GM21381 (cell line): ENCODE measurements at regions not wholly inside any gene's neighbourhood (a gene's known extent, or its start where the extent isn't known, plus 50 kb on each side); places are given as distances from the start of the nearest gene placed in this dataset.

Source experiments
- ATAC-seq: cut with Tn5 transposase; IDR thresholded peaks from one replicate; pipeline ENCODE4 v1.9.1; 2021; ENCODE audit warnings: mild to moderate bottlenecking, moderate library complexity; ENCODE audit not compliant: unreplicated experiment

DNA sequence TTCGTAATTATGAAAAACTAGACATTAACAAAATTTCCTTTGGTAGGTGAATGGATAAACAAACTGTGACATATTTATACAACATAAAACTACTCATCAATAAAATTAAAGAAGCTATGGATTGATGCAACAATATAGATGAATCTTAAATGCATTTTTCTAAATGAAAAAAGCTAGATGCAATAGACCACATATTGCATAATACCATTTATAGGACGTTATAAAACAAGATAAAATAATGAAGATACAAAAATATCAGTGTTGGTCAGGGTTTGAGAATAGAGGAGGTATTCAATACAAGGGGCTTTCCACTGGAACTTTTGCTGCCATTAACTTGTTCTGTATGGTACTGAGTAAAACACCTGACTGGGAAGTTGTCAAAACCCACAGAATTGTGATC is 314.4 kb downstream of the GRB14 start:
- ATAC-seq = no peak

DNA sequence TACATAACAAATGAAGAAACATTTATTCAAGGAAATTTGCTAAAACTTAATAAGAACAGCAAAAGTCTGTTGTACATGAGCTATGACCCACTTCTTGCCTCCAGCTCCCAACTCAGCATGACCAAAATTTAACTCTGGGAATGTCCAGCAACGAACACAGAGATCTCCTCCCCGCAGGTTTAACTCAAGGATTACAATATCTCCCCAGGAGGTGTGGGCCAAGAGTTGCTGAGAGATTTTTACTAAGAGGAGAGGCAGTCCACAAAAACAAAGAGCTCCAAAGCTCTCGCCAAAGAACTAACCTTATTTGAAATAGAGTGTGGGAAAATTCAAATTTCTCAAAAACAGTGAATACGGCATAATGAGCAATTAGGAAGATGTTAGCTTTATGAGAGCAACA is 318.5 kb downstream of the GRB14 start:
- no peak for ATAC-seq

DNA sequence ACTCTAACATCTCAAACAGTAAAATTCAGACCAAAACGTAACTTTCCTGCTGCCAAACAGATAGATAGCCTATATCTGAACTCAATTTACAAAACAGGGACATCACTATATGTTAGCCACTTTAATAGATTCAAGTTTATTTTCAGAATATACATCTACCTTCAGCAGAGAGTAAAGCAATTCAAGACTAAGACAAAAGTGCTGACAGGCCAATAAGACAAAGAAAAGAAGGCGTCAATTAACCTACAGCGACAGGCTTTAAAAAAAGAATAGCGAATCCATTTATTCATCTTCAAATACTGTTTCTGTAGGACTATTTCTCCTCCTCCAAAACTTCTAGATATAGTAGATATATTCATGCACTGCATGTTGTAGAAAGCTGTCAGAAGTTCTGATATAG is 333.0 kb downstream of the GRB14 start:
- no peak for ATAC-seq

DNA sequence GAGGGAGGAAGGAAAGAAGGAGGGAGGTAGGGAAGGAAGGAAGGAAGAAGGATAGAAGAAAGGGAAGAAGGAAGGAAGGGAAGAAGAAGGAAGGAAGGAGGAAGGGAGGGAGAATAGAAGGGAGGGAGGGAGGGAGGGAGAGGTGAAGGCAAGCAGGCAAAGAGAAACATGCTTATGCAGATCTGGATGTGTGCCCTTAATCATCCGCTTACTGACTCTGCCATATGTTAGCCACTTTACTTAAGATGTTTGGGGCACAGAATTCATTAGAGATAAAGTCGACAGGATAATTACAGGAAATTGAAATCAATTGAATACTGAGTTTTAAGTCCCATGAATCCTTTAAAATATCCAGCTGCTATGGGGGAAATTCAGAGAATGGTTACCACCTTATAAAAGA is 334.2 kb downstream of the GRB14 start:
- no peak for ATAC-seq

DNA sequence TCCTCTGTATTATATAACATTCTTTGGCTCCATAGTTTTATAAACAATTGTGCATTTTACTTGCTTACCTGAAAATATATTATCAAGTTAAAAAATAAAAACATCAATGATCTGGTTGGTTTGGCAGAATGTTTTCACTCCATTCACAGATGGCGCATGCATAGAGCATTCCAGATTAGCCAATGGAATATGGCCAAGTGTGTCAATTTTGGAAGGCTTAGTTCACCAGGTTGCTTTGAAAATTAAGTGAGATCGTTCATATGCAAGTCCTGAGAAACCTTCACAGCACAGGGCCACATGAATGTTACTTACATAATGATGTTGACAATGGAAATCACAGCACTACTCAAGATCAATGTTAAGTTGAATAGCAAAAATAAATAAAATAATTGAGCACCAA is 335.7 kb downstream of the GRB14 start:
- ATAC-seq = no peak

DNA sequence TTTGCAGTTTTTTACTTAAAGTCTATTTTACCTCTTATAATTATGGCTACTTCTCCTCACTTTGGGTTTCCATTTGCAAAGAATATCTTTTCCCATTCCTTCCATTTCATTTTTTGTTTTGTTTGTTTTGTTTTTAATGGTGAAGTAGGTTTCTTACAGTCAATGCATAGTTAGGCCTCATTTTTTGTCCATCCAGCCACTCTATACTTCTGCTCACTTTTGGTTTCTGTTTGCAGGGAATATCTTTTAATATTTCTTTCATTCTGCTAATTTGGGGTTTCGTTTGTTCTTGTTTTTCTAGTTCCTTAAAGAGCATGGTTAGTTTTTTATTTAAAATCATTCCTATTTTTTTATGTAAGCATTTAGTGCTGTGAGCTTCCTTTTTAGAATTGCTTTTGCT is 339.4 kb downstream of the GRB14 start:
- no peak for ATAC-seq

DNA sequence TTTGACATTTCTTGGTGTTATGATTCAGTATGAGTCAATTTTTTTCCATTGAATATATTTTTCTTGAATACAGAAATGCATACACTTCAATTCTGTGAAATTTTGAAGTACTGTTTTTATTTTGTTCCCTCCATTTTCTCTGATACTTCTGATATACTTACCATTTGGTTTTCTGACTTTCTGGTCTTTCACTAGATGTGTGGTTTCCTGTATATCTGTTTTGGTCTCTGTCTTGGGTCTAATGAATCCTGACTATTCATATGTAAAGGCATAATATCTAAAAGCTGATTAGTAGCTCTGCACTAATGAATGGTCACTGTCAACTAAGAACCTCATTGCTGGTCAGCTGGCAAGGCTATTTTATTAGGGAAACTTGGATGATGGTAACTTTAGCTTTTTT is 345.6 kb downstream of the GRB14 start:
- no peak for ATAC-seq

DNA sequence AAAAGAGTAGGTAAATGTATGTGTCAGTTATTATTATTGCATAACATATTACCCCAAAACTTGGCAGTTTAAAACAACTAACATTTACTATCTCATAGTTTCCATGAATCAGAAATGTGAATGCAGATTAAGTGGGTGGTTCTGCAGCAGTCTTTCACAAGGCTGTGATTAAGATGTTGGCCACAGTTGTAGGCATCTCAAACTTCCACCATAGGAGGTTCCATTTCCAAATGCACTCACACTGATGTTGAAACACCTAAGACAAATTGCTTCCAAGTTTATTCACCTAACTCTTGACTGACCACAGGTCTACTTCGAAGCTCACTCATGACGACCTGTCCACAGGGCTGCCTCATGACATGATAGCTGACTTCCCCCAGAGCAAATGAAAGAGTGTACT is 360.8 kb downstream of the GRB14 start:
- ATAC-seq = no peak

DNA sequence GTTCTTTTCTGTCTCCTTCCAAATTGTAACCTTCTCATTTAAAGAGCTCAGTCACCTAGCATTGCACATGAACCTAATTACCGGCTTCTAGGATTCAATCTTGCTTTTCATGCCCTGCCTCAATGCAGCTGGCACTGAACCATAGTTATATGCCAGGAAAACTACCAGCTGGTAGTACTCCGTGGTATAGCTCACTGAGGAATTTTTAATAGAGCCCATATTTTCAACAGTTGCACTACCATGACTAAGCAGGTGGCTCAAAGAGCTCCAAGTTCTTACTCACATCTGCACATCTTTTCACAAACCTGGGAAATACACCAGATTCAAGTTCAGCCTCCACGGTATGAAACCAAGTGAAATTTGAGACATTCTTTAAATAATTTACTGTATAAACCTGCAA is 363.5 kb downstream of the GRB14 start:
- no peak for ATAC-seq

DNA sequence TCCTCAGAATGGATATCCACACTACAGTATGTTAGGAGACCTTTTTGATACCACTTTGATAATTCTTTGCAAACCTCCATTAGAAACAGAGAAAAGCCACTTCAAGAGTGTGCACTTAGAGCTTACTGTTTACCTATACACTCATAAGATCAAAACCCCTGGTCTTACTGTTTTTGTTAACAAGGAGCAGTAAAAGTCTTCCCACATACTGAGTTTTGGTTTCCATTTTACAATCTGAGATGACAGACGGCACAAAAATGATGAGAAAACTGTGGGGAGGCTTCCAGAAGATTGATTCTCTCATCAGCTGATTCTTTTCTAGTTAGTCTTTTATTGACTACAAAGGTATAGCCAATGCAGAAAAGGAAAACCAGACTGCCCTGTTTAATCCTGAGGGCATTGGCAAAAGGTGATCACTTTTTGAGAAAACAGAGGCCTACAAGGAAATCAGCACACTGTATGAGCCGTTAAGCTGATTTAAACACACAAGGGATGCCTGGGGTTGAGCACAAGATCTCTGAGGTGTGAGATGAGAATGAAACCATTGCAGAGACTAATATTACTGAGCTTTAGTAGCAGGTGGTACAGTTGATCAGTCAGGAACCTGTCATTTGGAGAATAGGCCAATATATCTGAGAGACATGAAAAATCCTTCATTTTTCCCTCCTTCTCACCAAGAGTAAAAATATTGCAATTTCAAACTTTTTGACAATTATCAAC is 368.6 kb downstream of the GRB14 start:
- peak; percentile 90 for ATAC-seq

DNA sequence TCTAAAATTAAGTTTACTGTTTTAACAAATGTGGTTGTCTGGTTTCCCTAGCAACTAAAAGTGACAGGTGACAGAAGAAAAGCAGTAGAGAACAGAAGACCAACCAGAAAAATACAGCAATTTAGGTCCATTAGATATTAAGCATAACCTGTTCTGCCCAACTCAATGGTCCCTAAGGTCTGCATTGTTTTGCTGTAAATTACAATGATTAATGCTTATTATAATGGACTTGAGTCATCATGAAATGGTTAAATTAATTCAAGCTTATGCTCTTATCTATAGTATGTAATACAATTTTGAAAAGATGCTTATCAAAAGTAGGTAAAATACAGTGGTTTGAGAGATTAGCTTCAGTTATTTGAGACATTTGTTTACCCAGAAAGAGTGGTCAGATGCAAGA is 378.0 kb downstream of the GRB14 start:
- no peak for ATAC-seq

DNA sequence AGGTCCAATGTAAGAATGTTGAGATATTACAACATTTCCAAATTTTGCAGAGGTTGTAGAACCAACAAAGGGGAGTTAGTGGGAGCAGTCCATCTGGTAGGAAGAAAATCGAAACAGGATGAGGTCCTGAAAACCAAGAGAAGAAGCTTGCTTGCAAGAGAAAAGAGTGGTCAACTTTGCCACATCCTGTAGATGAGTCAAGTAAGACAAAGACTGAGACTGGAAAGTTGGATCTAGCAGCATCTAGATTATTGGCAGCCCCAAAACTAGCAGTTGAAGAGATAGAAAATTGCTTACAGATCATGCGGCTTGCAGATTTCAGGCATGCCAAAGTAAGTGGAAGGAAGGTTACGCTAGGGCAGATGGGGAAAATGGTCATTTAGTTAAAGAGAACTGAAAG is 378.9 kb downstream of the GRB14 start:
- ATAC-seq = no peak

DNA sequence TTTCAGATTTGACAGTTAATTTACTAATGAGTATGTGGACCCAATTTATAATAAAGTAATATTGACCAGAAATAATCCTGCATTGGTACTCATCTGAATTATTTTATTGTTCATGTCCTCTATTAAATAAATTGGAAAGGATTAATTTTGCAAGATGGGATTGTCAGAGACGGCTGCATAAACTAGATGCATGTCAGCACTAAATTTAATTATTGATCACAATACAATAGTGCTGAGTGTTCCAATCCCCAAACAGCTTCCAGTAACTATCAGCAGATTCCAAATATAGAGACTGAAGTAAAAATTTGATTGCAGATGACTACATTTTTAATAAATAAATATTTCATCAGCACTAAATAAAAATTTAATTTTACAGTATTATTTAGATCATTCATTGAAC is 387.2 kb downstream of the GRB14 start:
- ATAC-seq = no peak

DNA sequence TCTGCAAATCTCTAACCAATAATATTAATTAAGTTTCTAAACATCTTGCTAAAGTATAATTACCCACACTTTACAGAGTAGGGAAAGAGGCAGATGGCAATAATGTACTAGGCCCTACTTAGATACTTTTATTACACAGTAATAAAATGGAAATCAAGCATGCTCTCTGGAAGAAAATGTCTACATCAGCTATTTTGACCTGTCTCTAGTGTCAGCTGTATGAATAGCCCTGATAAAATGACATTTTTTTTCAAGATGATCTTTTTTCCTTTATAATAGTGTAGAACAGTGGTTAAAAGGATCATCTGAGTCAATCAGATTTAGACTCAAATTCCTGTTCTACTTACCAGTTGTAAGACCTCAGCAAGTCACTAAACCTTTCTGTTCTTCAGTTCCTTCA is 397.3 kb downstream of the GRB14 start:
- no peak for ATAC-seq

DNA sequence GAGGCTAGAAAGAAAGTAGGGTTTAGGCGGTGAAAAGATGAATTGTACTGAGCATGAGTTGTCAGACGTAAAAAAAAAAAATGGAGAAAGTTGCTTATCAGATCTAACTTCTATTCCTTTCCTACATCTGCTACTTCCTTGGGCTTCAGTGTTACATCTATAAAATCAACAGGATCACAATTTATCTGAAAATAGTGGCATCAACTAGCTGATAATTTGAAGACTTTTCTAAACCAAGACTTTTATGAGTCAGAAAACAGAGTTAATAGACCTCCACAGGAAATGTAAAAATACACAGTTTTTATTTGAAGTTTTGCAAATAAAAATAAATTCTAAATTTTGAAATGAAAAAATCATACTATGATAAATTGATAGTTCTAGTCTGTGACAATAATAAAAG is 399.8 kb downstream of the GRB14 start:
- ATAC-seq = no peak

DNA sequence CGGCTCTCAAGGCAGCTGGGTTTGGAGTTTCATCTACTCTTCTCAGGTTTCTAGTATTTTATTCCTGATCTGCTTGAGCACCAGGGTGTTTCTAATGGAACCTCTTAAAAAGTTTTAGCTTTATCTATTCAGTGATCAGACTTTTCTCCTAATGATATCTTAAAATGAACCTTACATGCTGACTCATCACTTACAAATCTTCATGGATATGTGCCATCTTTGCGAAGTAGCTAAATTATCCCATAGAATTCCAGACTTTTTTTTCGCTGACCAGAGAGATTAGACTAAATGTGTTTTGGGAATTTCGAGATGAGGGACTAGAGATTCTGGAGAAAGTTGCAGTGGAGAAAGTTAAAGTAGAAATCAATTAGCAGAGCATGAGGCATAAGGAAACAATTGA is 401.0 kb downstream of the GRB14 start:
- ATAC-seq = no peak

DNA sequence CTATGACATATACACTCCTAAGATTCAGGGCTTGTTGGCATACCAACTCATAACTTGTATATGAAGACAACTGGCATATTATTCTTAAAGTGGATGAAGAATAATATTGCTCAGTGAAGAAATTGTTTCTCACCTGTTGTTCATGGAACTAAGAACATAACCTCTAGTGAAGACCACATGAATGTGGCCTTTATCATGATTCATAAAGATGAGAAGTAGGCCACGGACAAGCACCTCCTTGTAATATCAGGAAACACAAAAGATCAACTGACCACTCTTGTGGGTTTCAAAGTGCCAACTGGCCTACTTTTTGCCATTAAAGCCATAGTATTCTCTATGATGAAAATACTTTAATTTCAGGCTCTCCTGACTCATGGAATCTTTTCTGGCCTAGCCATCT is 407.4 kb downstream of the GRB14 start:
- ATAC-seq = no peak

DNA sequence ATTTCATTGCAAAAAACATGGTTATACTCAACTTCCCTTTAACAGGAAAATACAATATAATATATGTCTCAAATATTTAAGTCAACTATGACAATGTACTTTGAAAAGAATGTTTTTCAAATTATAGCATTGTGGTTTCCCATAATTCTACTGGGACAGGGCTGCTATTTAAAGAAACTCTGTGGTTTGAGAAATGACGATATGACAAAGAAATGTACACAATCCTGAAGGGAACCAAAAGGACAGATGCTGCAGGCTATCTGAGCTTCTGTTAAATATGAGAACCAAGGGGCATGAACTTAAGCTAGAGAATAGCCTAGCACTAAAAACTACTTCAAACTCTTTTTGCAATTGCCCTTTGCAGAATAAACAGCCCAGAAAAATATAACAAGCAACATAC is 415.9 kb downstream of the GRB14 start:
- no peak for ATAC-seq

DNA sequence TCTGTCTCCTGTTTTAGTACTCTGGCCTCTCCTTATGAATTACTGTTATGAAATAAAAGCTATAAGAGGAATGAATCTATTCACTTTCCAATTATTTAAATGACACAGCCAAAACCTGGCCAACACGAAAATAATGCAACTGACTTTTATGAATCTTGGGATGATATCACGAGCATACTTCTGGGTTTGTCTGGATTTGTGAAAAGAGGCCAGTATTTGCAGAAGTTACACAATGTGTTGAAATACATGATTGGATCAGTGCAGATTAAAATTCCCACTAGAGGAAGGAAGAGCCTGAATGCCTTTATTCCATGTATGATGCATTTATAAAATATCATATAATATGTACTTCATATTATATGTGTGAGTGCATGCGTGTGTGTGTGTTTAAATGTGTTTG is 418.2 kb downstream of the GRB14 start:
- no peak for ATAC-seq

DNA sequence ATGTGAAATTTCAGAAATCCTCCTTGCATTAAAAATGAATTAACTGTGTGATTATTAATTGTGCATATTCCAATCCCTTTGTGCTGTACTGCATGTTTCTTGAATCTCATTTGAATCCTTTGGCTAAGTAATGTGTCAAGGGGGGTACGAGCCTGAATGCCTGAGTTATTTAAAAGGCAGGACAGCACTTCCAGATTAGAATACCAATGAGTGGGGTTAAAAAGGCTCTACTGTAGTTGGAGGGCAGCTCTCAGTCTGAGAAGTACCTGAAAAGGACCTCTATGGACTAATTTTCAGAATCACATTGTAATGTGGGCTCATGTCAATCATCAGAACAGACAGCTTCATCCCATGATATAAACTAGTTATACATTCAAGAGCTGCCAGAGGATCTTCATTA is 423.0 kb downstream of the GRB14 start:
- ATAC-seq = no peak

DNA sequence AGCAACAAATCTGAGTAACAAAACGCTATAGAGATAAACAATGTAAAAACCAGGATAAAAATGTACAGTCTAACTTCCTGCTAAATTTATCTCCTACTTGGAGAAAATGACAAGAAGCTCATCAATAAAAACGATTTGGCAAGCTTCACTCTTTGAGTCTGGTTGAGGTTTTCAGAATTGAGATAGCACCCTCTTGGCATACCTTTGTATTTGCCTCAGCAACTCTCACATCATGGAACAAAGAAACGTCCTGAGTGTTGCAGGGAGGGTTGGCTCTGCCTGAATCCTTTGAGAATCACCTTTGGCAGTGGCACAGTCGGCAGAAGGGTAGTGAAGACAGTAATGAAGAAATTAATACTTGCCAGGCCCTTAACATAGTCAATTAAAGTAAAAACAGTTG is 430.6 kb downstream of the GRB14 start:
- ATAC-seq = no peak

DNA sequence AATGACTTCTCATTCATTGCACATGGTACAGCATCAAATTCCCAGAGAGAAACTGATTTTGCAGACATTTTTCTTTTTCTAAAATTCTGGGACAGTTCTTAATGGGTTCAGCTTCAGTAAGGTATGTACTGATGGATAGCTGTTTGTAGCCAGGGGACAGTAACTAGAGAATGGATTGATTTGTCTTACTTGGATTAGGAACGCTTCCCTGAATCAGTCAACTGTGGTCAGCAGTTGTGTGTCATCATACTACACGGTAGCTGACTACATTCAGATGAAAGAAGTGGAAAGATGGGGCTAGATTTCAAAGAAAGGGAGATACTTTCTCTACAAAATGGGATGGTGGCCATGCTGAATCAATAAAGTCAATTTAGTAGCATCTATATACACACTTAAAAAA is 431.4 kb downstream of the GRB14 start:
- no peak for ATAC-seq

DNA sequence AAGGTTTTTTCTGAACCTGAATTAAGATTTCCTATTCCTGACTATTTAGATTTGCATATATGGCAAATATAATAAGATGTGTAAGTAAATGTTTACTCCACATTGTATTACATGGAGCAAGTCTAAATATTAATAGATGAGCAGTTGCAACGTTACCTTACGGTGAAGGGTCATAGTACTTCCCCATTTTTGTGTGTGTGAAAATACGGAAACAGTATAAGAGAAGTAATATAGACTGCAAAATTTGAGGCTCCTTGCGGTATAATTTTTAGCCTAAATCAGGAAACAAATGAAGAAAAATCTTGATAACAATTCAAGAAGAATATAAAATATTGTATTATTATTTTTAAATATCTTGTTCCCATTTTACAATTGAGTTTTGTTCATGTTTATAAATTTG is 434.2 kb downstream of the GRB14 start:
- ATAC-seq = no peak

DNA sequence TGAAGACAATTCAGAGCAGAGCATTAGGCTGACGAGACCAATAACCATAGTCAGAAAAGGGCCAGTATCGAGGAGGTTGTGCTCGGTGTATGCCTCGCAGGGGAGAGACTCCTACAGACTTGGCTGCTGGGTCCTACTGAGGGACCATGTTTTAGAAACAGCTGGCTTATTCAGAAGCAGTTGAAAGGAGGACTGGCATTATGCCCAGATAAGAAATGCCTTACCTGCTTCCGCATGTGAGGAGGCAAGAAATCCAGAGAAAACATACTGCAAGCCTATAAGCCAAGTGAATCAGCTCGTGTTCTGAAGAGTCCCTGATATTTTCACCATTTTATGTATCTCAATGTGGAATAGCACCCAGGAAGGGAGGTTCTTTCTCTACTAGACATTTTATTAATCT is 434.7 kb downstream of the GRB14 start:
- ATAC-seq = no peak
